H9 (cell line): ENCODE measurements at regions not wholly inside any gene's neighbourhood (a gene's known extent, or its start where the extent isn't known, plus 50 kb on each side); places are given as distances from the start of the nearest gene placed in this dataset.

Source experiments
- DNase-seq: peaks from one replicate; pipeline ENCODE4 v3.0.0-alpha.2; 2017
- H2AFZ ChIP-seq: one replicate; pipeline ENCODE4 v1.6.1; 2013; ENCODE audit warnings: mild to moderate bottlenecking, low read length, control low read depth, moderate library complexity
- H2AK5ac ChIP-seq: 2 replicates; pipeline ENCODE4 v1.6.1; 2013; ENCODE audit warnings: low read length, control low read depth, mixed read lengths; ENCODE audit not compliant: insufficient read length
- H2BK120ac ChIP-seq: one replicate; pipeline ENCODE4 v1.6.1; 2013; ENCODE audit warnings: low read depth, mild to moderate bottlenecking, low read length, control low read depth, inconsistent platforms; ENCODE audit not compliant: poor library complexity, severe bottlenecking
- H2BK12ac ChIP-seq: 2 replicates; pipeline ENCODE4 v1.6.1; 2013; ENCODE audit warnings: low read length, control low read depth, mixed read lengths, low read depth; ENCODE audit not compliant: insufficient read length
- H2BK15ac ChIP-seq: 2 replicates; pipeline ENCODE4 v1.6.1; 2013; ENCODE audit warnings: low read depth, low read length, control low read depth
- H2BK20ac ChIP-seq: one replicate; pipeline ENCODE4 v1.6.1; 2013; ENCODE audit warnings: low read depth, mild to moderate bottlenecking, low read length, control low read depth, inconsistent platforms; ENCODE audit not compliant: poor library complexity, severe bottlenecking
- H2BK5ac ChIP-seq: 2 replicates; pipeline ENCODE4 v1.6.1; 2013; ENCODE audit warnings: low read length, control low read depth, mixed read lengths; ENCODE audit not compliant: insufficient read length
- H3K14ac ChIP-seq: 2 replicates; pipeline ENCODE4 v1.6.1; 2013; ENCODE audit warnings: low read length, control low read depth; ENCODE audit not compliant: insufficient read depth
- H3K18ac ChIP-seq: 2 replicates; pipeline ENCODE4 v1.6.1; 2013; ENCODE audit warnings: low read depth, mild to moderate bottlenecking, mixed read lengths, low read length, control low read depth; ENCODE audit not compliant: insufficient read length
- H3K23ac ChIP-seq: 2 replicates; pipeline ENCODE4 v1.6.1; 2013; ENCODE audit warnings: low read length, control low read depth, mixed read lengths, low read depth; ENCODE audit not compliant: insufficient read length
- H3K23me2 ChIP-seq: 2 replicates; pipeline ENCODE4 v1.6.1; 2013; ENCODE audit warnings: low read depth, mild to moderate bottlenecking, mixed read lengths, low read length, control low read depth; ENCODE audit not compliant: insufficient read length, poor library complexity, severe bottlenecking
- H3K27ac ChIP-seq: 2 replicates; pipeline ENCODE4 v1.5.1; 2013; ENCODE audit warnings: low read length, control low read depth, mixed read lengths, low read depth; ENCODE audit not compliant: insufficient read length
- H3K27me3 ChIP-seq: 2 replicates; pipeline ENCODE4 v1.6.1; 2013; ENCODE audit warnings: low read length, control low read depth, inconsistent platforms; ENCODE audit not compliant: insufficient read depth
- H3K4ac ChIP-seq: 2 replicates; pipeline ENCODE4 v1.6.1; 2013; ENCODE audit warnings: low read depth, mild to moderate bottlenecking, control low read depth, inconsistent platforms, low read length, moderate library complexity
- H3K4me1 ChIP-seq: 2 replicates; pipeline ENCODE4 v1.6.1; 2013; ENCODE audit warnings: low read length, control low read depth, inconsistent platforms; ENCODE audit not compliant: insufficient read depth
- H3K4me2 ChIP-seq: 2 replicates; pipeline ENCODE4 v1.6.1; 2013; ENCODE audit warnings: low read length, control low read depth, mixed read lengths; ENCODE audit not compliant: insufficient read length, insufficient read depth
- H3K56ac ChIP-seq: 2 replicates; pipeline ENCODE4 v1.6.1; 2013; ENCODE audit warnings: low read depth, mild to moderate bottlenecking, mixed read lengths, low read length, control low read depth; ENCODE audit not compliant: insufficient read length
- H3K79me1 ChIP-seq: 2 replicates; pipeline ENCODE4 v1.6.1; 2013; ENCODE audit warnings: low read depth, mild to moderate bottlenecking, moderate library complexity, low read length, control low read depth, inconsistent platforms; ENCODE audit not compliant: insufficient read depth, poor library complexity, severe bottlenecking
- H3K79me2 ChIP-seq: 2 replicates; pipeline ENCODE4 v1.6.1; 2013; ENCODE audit warnings: low read length, control low read depth, inconsistent platforms; ENCODE audit not compliant: insufficient read depth
- H3K9ac ChIP-seq: 2 replicates; pipeline ENCODE4 v1.6.1; 2013; ENCODE audit warnings: low read length, control low read depth, mixed read lengths; ENCODE audit not compliant: insufficient read length; ENCODE audit errors: extremely low read depth
- H3K9me3 ChIP-seq: one replicate; pipeline ENCODE4 v1.6.1; 2013; ENCODE audit warnings: low read depth, low read length, inconsistent platforms; ENCODE audit not compliant: control insufficient read depth
- H3T11ph ChIP-seq: one replicate; pipeline ENCODE4 v1.6.1; 2013; ENCODE audit warnings: mild to moderate bottlenecking, low read length, control low read depth, inconsistent platforms
- H4K20me1 ChIP-seq: one replicate; pipeline ENCODE4 v1.6.1; 2013; ENCODE audit not compliant: control insufficient read depth, insufficient read length, insufficient read depth
- H4K5ac ChIP-seq: 2 replicates; pipeline ENCODE4 v1.6.1; 2013; ENCODE audit warnings: low read depth, mild to moderate bottlenecking, mixed read lengths, low read length, control low read depth; ENCODE audit not compliant: insufficient read length
- H4K8ac ChIP-seq: replicated peaks from 2 replicates; pipeline ENCODE4 v1.6.1; 2013; ENCODE audit warnings: low read length, control low read depth, mixed read lengths, low read depth; ENCODE audit not compliant: insufficient read length
- H4K91ac ChIP-seq: 2 replicates; pipeline ENCODE4 v1.6.1; 2013; ENCODE audit warnings: low read depth, mild to moderate bottlenecking, moderate library complexity, mixed read lengths, low read length, control low read depth; ENCODE audit not compliant: insufficient read length
- H3K27ac Mint-ChIP-seq, 3 experiments: 2 replicates in 2 of 3; 3 replicates in 1 of 3; pipeline ENCODE4 v1.8.0; 2020 to 2021; ENCODE audit warnings: mixed read lengths in 3 of 3, mild to moderate bottlenecking in 1 of 3, moderate library complexity in 1 of 3
- H3K27me3 Mint-ChIP-seq: 2 replicates; pipeline ENCODE4 v1.8.0; 2021; ENCODE audit warnings: low read depth, mild to moderate bottlenecking, moderate library complexity, mixed read lengths
- H3K36me3 Mint-ChIP-seq, 3 experiments: 2 replicates in 2 of 3; 3 replicates in 1 of 3; pipeline ENCODE4 v1.8.0; 2020 to 2021; ENCODE audit warnings: low read depth in 3 of 3, mixed read lengths in 3 of 3; ENCODE audit not compliant: insufficient read depth in 1 of 3
- H3K4me1 Mint-ChIP-seq, 2 experiments: 2 replicates each; pipeline ENCODE4 v1.8.0; 2020; ENCODE audit warnings: mixed read lengths in 2 of 2
- H3K4me3 Mint-ChIP-seq, 2 experiments: 2 replicates in 1 of 2; 3 replicates in 1 of 2; pipeline ENCODE4 v1.8.0; 2020 to 2021; ENCODE audit warnings: mild to moderate bottlenecking in 2 of 2, mixed read lengths in 2 of 2, moderate library complexity in 1 of 2
- H3K9me3 Mint-ChIP-seq, 2 experiments: 2 replicates in 1 of 2; 3 replicates in 1 of 2; pipeline ENCODE4 v1.8.0; 2020; ENCODE audit warnings: mild to moderate bottlenecking in 2 of 2, mixed read lengths in 2 of 2, moderate library complexity in 1 of 2
- WGBS: extraction: QIAGEN DNeasy Blood & Tissue Kit; methylation state at CpG from one replicate; pipeline ENCODE4 v1.1.7; 2013; ENCODE audit warnings: missing lambda C conversion rate, low lambda C conversion rate, mixed read lengths; ENCODE audit not compliant: insufficient read length; ENCODE audit errors: extremely low coverage; 5-methylcytosine and 5-hydroxymethylcytosine counted together
- TF ChIP-seq, protein P1 (sequence below): fragments of 200-600 bp; sonication (generic); conservative IDR thresholded peaks from 3 replicates; pipeline ENCODE4 v1.8.0; 2021; ENCODE audit warnings: antibody characterized with exemption, mild to moderate bottlenecking

DNA sequence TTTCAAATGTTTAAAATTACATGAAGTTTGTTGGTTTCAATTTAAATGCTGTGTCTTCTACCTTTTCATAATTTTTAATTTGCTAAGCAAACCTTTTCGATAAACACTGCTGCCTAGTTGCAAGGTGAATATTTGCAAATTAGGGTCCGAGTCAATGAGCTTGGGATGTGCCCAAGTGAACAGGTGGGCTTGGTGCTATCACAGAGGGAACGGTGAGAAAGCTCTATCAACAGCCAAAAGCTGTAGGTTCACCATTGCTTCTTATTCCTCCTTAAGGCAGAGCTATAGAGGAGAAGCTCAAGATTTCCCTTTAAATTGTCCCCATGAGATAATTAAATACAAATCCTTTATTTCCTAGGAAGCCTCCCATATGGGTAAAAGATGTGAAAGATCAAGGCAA is 245.3 kb upstream of the CELF2 start:
- H2BK20ac ChIP-seq, result no peak overlapping the region
- no peaks in the 10 kb centered on the region for H3K79me2 ChIP-seq
- H2AFZ ChIP-seq, result no peak overlapping the region
- H3K14ac ChIP-seq, result no peak overlapping the region
- Mint-ChIP-seq H3K27ac (no peak overlapping the region), H3K4me1 (no peaks in the 10 kb centered on the region), H3K4me3 (no peak overlapping the region), H3K27me3 (no peaks in the 10 kb centered on the region), H3K9me3 (no peaks in the 10 kb centered on the region; a peak in 1 of 5 replicates), H3K36me3 (no peaks in the 10 kb centered on the region; a peak in 1 of 7 replicates)
- no peaks in the 10 kb centered on the region for H3K27me3 ChIP-seq
- H2BK15ac ChIP-seq, result no peak overlapping the region
- no peaks in the 10 kb centered on the region for H4K20me1 ChIP-seq
- H2BK12ac ChIP-seq, result no peak overlapping the region
- no peak overlapping the region for H2AK5ac ChIP-seq
- H2BK120ac ChIP-seq, result no peak overlapping the region
- no peak overlapping the region for H3K56ac ChIP-seq
- no peak overlapping the region for H4K5ac ChIP-seq
- no peak overlapping the region for H4K91ac ChIP-seq
- DNase-seq, result no peak
- TF ChIP-seq, protein P1, sequence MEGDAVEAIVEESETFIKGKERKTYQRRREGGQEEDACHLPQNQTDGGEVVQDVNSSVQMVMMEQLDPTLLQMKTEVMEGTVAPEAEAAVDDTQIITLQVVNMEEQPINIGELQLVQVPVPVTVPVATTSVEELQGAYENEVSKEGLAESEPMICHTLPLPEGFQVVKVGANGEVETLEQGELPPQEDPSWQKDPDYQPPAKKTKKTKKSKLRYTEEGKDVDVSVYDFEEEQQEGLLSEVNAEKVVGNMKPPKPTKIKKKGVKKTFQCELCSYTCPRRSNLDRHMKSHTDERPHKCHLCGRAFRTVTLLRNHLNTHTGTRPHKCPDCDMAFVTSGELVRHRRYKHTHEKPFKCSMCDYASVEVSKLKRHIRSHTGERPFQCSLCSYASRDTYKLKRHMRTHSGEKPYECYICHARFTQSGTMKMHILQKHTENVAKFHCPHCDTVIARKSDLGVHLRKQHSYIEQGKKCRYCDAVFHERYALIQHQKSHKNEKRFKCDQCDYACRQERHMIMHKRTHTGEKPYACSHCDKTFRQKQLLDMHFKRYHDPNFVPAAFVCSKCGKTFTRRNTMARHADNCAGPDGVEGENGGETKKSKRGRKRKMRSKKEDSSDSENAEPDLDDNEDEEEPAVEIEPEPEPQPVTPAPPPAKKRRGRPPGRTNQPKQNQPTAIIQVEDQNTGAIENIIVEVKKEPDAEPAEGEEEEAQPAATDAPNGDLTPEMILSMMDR, result no peak
- H4K8ac ChIP-seq, result no peak overlapping the region
- H3K18ac ChIP-seq, result no peak overlapping the region
- H3T11ph ChIP-seq, result no peak overlapping the region
- H3K79me1 ChIP-seq, result no peaks in the 10 kb centered on the region
- no peak overlapping the region for H3K4ac ChIP-seq
- H3K4me1 ChIP-seq, result no peaks in the 10 kb centered on the region
- no peaks in the 10 kb centered on the region for H3K9me3 ChIP-seq
- no peaks in the 10 kb centered on the region for H3K23me2 ChIP-seq
- WGBS, result no CpG with 5 or more reads among the region's 3 CpGs
- H3K27ac ChIP-seq, result no peak overlapping the region
- H3K23ac ChIP-seq, result no peak overlapping the region
- H2BK5ac ChIP-seq, result no peak overlapping the region
- no peak overlapping the region for H3K4me2 ChIP-seq
- no peak overlapping the region for H3K9ac ChIP-seq
